CD4-positive, alpha-beta memory T cell (primary cell): ENCODE measurements at regions not wholly inside any gene's neighbourhood (a gene's known extent, or its start where the extent isn't known, plus 50 kb on each side); places are given as distances from the start of the nearest gene placed in this dataset.
"Not testable (repeated sequence)": the region's sequence is repeated elsewhere in the genome, so short reads cannot be mapped to it uniquely, and the experiment has no call there.

ENCODE experiments used
- CTCF ChIA-PET: fragments of 350-600 bp; sonication (Branson Sonifier 250); formaldehyde crosslinking; loops from one replicate; lab custom pipeline; 2021; ENCODE audit warnings: inconsistent platforms; ENCODE audit not compliant: partially characterized antibody; lab: Charles Lee
- POLR2A ChIA-PET: fragments of 350-600 bp; sonication (Branson Sonifier 250); formaldehyde crosslinking; loops from one replicate; lab custom pipeline; 2021; ENCODE audit not compliant: partially characterized antibody; lab: Charles Lee
- DNase-seq, 5 donors: peaks; one replicate each; pipeline versions ENCODE4 v3.0.0 to v3.0.0-alpha.2; 2020 to 2022; ENCODE audit warnings: mixed read lengths in 1 of 5
- H3K27ac ChIP-seq: one replicate; pipeline ENCODE4 v1.7.0; 2013; ENCODE audit warnings: low read depth, low read length
- H3K27me3 ChIP-seq: 2 replicates; pipeline ENCODE4 v1.7.0; 2013; ENCODE audit warnings: mild to moderate bottlenecking, low read length, moderate library complexity; ENCODE audit not compliant: insufficient read depth
- H3K36me3 ChIP-seq: 2 replicates; pipeline ENCODE4 v1.7.0; 2013; ENCODE audit warnings: mild to moderate bottlenecking, low read length, moderate library complexity; ENCODE audit not compliant: insufficient read depth
- H3K4me1 ChIP-seq: 2 replicates; pipeline ENCODE4 v1.7.0; 2013; ENCODE audit warnings: mild to moderate bottlenecking, low read length, moderate library complexity; ENCODE audit not compliant: insufficient read depth
- H3K4me3 ChIP-seq, 2 donors: one replicate each; pipeline ENCODE4 v1.7.0; 2013; ENCODE audit warnings: low read length in 2 of 2, mild to moderate bottlenecking in 1 of 2
- H3K9me3 ChIP-seq, 2 donors: one replicate each; pipeline ENCODE4 v1.7.0; 2013; ENCODE audit warnings: low read length in 2 of 2, control low read depth in 1 of 2; ENCODE audit not compliant: control insufficient read depth in 1 of 2
- H3K27ac Mint-ChIP-seq, 7 donors: one replicate each; pipeline ENCODE4 v1.8.0; 2020 to 2021; ENCODE audit warnings: mixed read lengths in 7 of 7, mild to moderate bottlenecking in 6 of 7, inconsistent platforms in 3 of 7, moderate library complexity in 3 of 7
- H3K27me3 Mint-ChIP-seq, 2 donors: one replicate each; pipeline ENCODE4 v1.8.0; 2020 to 2021; ENCODE audit warnings: mixed read lengths in 2 of 2
- H3K36me3 Mint-ChIP-seq, 2 donors: one replicate each; pipeline ENCODE4 v1.8.0; 2020 to 2021; ENCODE audit warnings: mixed read lengths in 2 of 2, inconsistent platforms in 1 of 2, mild to moderate bottlenecking in 1 of 2
- H3K4me1 Mint-ChIP-seq, 4 donors: one replicate each; pipeline ENCODE4 v1.8.0; 2020 to 2021; ENCODE audit warnings: mixed read lengths in 4 of 4, mild to moderate bottlenecking in 1 of 4
- H3K4me3 Mint-ChIP-seq, 8 donors: one replicate each; pipeline ENCODE4 v1.8.0; 2020 to 2021; ENCODE audit warnings: mixed read lengths in 8 of 8, mild to moderate bottlenecking in 7 of 8, moderate library complexity in 6 of 8, inconsistent platforms in 3 of 8
- H3K9me3 Mint-ChIP-seq, 8 donors: one replicate each; pipeline ENCODE4 v1.8.0; 2020 to 2021; ENCODE audit warnings: mixed read lengths in 8 of 8, mild to moderate bottlenecking in 5 of 8, inconsistent platforms in 3 of 8, moderate library complexity in 1 of 8
- intact Hi-C: fragments of 100-400 bp; cut with micrococcal nuclease; formaldehyde crosslinking; loops from one replicate; pipeline ENCODE4 v1.15.1; 2023

DNA sequence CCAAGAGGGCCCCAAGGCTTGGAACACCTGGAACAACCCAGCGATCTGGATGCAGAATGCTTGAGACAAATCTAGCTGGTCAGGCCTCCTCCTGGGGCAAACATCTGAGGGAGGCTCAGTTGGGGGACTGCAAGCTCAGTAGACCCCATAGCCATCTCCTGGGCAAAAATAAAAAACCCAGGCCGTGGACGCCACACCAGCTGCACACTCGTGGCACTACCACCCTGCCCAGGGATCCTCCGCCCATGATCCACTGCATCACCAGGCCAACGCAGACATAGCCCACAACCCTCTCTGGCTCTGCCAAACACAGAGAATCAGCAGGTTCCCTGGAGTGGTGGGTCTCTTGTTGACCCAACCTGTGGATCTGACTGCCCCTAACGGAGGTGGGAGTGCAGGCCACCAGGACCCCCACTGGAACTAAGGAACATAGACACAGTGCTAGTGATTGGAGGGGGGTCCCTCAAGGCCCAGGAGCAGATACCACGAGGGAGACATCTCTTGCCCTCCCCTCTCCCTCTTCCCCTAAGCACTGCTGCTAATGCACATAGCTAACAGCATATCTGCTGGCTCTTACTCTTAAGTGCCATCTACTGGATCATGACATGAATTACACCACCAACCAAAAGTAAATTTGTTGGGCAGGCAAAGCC is 147.2 kb downstream of the CHD1L start:
- H3K4me3 Mint-ChIP-seq = no peak overlapping the region
- Histone ChIP-seq H3K36me3 (no peaks in the 10 kb centered on the region), H3K4me1 (no peaks in the 10 kb centered on the region), H3K4me3 (no peak overlapping the region), H3K27me3 (peaks cover 5% of the 10 kb centered on the region), H3K27ac (no peak overlapping the region), H3K9me3 (no peaks in the 10 kb centered on the region)
- peak; percentile 16 to 33 (median 27) for DNase-seq
- H3K4me1 Mint-ChIP-seq = no peaks in the 10 kb centered on the region
- H3K27me3 Mint-ChIP-seq = peaks cover 8 to 17% of the 10 kb centered on the region in 2 donors
- ChIA-PET POLR2A (no interaction called here), CTCF (interaction anchor here (0.9 to 2.9 kb wide), 6 partner anchors 10 to 115 kb away, joined by 3 to 37 read pairs (median 6); no protein-coding TSS in a partner anchor)
- no peak overlapping the region for H3K27ac Mint-ChIP-seq
- intact Hi-C loops = no loop called here
- peaks cover 0 to 5% (median 0%) of the 10 kb centered on the region in 8 donors for H3K9me3 Mint-ChIP-seq
- no peaks in the 10 kb centered on the region for H3K36me3 Mint-ChIP-seq

DNA sequence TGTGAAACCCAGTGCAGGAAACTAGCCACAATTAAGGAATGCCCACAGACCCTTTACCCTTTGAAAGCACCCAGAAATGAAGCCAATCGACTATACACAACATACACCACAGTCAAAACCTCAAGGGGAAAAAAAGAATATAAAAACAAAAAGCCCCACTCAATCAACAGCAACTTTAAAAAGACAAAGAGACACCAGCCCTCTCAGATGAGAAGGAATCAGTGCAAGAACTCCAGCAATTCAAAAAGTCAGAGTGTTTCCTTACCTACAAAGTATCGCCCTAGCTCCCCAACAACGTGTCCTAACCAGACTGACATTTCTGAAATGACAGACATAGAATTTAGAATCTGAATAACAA is 147.7 kb downstream of the CHD1L start:
- ChIA-PET POLR2A (no interaction called here), CTCF (interaction anchor here (0.6 to 2.9 kb wide), 6 partner anchors 10 to 116 kb away, joined by 3 to 37 read pairs (median 6); no protein-coding TSS in a partner anchor)
- no peaks in the 10 kb centered on the region for H3K4me1 ChIP-seq
- no peak overlapping the region for H3K4me3 Mint-ChIP-seq
- intact Hi-C loops = no loop called here
- peaks cover 8 to 17% of the 10 kb centered on the region in 2 donors for H3K27me3 Mint-ChIP-seq
- no peak overlapping the region for H3K4me3 ChIP-seq
- no peaks in the 10 kb centered on the region for H3K36me3 ChIP-seq
- peak overlapping the region in 1 of 7 donors; percentile 32 for H3K27ac Mint-ChIP-seq
- no peak overlapping the region for H3K27ac ChIP-seq
- peaks cover 0 to 5% (median 0%) of the 10 kb centered on the region in 8 donors for H3K9me3 Mint-ChIP-seq
- no peak for DNase-seq
- no peaks in the 10 kb centered on the region for H3K36me3 Mint-ChIP-seq
- H3K27me3 ChIP-seq = peaks cover 5% of the 10 kb centered on the region
- no peaks in the 10 kb centered on the region for H3K9me3 ChIP-seq
- no peaks in the 10 kb centered on the region for H3K4me1 Mint-ChIP-seq

DNA sequence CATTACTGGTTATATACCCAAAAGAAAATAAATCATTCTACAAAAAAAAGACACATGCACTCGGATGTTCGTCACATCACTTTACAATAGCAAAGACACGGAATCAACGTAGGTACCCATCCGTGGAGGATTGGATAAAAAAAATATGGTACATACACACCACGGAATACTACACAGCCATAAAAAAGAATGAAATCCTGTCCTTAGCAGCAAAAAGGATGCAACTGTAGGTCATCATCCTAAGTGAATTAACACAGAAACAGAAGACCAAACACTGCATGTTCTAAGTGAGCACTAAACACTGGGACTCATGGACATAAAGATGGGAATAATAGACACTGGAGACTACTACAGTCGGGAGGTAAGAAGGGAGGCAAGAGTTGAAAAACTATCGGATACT is 148.6 kb downstream of the CHD1L start:
- no peaks in the 10 kb centered on the region for H3K4me1 ChIP-seq
- H3K27me3 ChIP-seq = peaks cover 5% of the 10 kb centered on the region
- ChIA-PET POLR2A (no interaction called here), CTCF (interaction anchor here (1.9 to 2.9 kb wide), 2 partner anchors 14 to 117 kb away, joined by 9 to 37 read pairs; no protein-coding TSS in a partner anchor)
- peaks cover 9 to 17% of the 10 kb centered on the region in 2 donors for H3K27me3 Mint-ChIP-seq
- H3K27ac Mint-ChIP-seq = no peak overlapping the region
- no peaks in the 10 kb centered on the region for H3K9me3 ChIP-seq
- H3K36me3 ChIP-seq = no peaks in the 10 kb centered on the region
- no peak overlapping the region for H3K4me3 Mint-ChIP-seq
- H3K4me3 ChIP-seq = no peak overlapping the region
- no peak for DNase-seq
- H3K9me3 Mint-ChIP-seq = peaks cover 0 to 5% (median 0%) of the 10 kb centered on the region in 8 donors
- intact Hi-C loops = no loop called here
- no peak overlapping the region for H3K27ac ChIP-seq
- no peaks in the 10 kb centered on the region for H3K4me1 Mint-ChIP-seq
- H3K36me3 Mint-ChIP-seq = no peaks in the 10 kb centered on the region

DNA sequence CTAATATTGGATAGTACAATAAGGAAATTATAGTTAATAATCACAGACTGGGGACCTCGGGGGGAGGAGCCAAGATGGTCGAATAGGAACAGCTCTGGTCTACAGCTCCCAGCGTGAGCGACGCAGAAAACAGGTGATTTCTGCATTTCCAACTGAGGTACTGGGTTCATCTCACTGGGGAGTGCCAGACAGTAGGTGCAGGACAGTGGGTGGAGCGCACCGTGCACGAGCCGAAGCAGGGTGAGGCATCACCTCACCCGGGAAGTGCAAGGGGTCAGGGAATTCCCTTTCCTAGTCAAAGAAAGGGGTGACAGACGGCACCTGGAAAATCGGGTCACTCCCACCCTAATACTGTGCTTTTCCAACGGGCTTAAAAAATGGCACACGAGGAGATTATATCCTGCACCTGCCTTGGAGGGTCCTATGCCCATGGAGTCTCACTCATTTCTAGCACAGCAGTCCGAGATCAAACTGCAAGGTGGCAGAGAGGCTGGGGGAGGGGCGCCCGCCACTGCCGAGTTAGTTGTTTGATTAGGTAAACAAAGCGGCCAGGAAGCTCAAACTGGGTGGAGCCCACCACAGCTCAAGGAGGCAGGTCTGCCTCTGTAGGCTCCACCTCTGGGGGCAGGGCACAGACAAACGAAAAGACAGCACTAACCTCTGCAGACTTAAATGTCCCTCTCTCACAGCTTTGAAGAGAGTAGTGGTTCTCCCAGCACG is 138.8 kb upstream of the BCL9 start:
- POLR2A ChIA-PET = not testable (repeated sequence)

DNA sequence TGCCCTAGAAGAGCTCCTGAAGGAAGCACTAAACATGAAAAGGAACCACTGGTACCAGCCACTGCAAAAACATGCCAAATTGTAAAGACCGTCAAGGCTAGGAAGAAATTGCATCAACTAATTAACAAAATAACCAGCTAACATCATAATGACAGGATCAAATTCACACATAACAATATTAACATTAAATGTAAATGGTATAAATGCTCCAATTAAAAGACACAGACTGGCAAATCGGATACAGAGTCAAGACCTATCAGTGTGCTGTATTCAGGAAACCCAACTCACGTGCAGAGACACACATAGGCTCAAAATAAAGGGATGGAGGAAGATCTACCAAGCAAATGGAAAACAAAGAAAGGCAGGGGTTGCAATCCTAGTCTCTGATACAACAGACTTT is 137.0 kb upstream of the BCL9 start:
- Mint-ChIP-seq H3K27me3 (peaks cover 21 to 24% of the 10 kb centered on the region in 2 donors), H3K9me3 (peaks cover 0 to 24% (median 14%) of the 10 kb centered on the region in 8 donors)
- H3K4me3 Mint-ChIP-seq, H3K4me1 ChIP-seq, H3K27me3 ChIP-seq, H3K27ac ChIP-seq, H3K27ac Mint-ChIP-seq, H3K4me3 ChIP-seq, H3K9me3 ChIP-seq, intact Hi-C loops, DNase-seq, H3K36me3 Mint-ChIP-seq, H3K36me3 ChIP-seq, H3K4me1 Mint-ChIP-seq, POLR2A ChIA-PET, CTCF ChIA-PET: not testable (repeated sequence)

More for the DNA sequence above, 138.8 kb upstream of the BCL9 start:
- H3K27ac Mint-ChIP-seq, H3K27ac ChIP-seq, H3K36me3 Mint-ChIP-seq, H3K4me1 ChIP-seq, CTCF ChIA-PET, intact Hi-C loops, H3K4me3 ChIP-seq, DNase-seq, H3K27me3 ChIP-seq, H3K4me3 Mint-ChIP-seq, H3K4me1 Mint-ChIP-seq, H3K9me3 ChIP-seq, H3K36me3 ChIP-seq: not testable (repeated sequence)
- H3K27me3 Mint-ChIP-seq = peaks cover 26 to 31% of the 10 kb centered on the region in 2 donors
- peaks cover 0 to 23% (median 13%) of the 10 kb centered on the region in 8 donors for H3K9me3 Mint-ChIP-seq

DNA sequence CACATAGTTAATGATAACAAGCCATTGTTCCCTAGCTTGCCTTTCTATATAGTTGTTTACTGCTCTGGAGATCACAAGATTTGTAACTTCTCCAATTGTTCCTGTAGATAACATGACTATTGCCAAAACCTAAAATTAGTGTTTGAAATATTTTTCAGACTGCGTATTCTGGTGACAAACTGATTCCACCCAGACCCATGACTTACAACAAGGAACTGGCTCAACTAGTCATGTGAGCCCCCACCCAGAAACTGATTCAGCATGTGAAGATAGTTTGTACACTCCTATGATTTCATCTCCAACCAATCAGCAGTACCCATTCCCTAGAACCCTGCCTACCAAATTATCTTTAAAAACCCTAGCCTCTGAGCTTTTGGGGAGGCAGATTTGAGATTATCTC is 131.4 kb upstream of the BCL9 start:
- Histone ChIP-seq H3K4me1 (no peaks in the 10 kb centered on the region), H3K4me3 (no peak overlapping the region), H3K27me3 (peaks cover 6% of the 10 kb centered on the region), H3K36me3 (no peaks in the 10 kb centered on the region), H3K27ac (no peak overlapping the region), H3K9me3 (no peaks in the 10 kb centered on the region)
- H3K4me3 Mint-ChIP-seq = no peak overlapping the region
- no peak overlapping the region for H3K27ac Mint-ChIP-seq
- no peaks in the 10 kb centered on the region for H3K36me3 Mint-ChIP-seq
- ChIA-PET POLR2A (no interaction called here), CTCF (no interaction called here)
- H3K9me3 Mint-ChIP-seq = peaks cover 0 to 18% (median 3%) of the 10 kb centered on the region in 8 donors
- no peaks in the 10 kb centered on the region for H3K4me1 Mint-ChIP-seq
- no peak for DNase-seq
- peaks cover 3 to 7% of the 10 kb centered on the region in 2 donors for H3K27me3 Mint-ChIP-seq
- intact Hi-C loops = no loop called here

DNA sequence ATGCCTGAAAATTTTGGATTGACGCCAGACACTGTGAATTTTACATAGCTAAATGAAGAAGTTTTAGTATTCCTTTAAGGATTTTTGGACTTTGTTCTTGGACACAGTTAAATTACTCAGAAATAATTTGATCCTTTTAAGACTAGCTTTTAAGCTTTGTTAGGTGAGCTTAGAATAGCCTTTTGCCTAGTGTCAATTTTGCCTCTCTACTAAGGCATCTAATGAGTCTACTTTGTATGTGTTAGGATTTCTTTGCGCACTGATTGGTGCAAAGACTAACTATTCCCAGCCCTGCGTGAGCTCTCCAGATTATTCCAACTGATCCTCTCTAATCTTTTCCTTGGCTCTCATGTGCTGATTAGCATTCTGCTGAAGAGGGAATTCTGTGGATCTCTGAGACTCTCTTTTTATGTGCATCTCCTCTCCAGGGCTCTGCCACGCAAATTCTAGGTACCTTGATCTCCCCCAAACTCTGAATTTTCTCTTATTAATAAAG is 128.1 kb upstream of the BCL9 start:
- Histone ChIP-seq H3K4me3 (no peak overlapping the region), H3K27me3 (peaks cover 11% of the 10 kb centered on the region), H3K9me3 (no peaks in the 10 kb centered on the region), H3K36me3 (no peaks in the 10 kb centered on the region), H3K4me1 (no peaks in the 10 kb centered on the region), H3K27ac (no peak overlapping the region)
- intact Hi-C loops = no loop called here
- Mint-ChIP-seq H3K36me3 (no peaks in the 10 kb centered on the region), H3K27me3 (peaks cover 7 to 12% of the 10 kb centered on the region in 2 donors), H3K4me3 (no peak overlapping the region), H3K9me3 (peaks cover 0 to 15% (median 2%) of the 10 kb centered on the region in 8 donors), H3K27ac (no peak overlapping the region), H3K4me1 (no peaks in the 10 kb centered on the region)
- POLR2A ChIA-PET = no interaction called here
- CTCF ChIA-PET = no interaction called here
- no peak for DNase-seq
